Vagina (tissue), 2 donors: ENCODE measurements at regions not wholly inside any gene's neighbourhood (a gene's known extent, or its start where the extent isn't known, plus 50 kb on each side); places are given as distances from the start of the nearest gene placed in this dataset.

Source experiments
- POLR2A ChIP-seq, 2 donors: fragments of 450-650 bp; IDR thresholded peaks; one replicate each; pipeline ENCODE4 v1.6.1; 2017; ENCODE audit warnings: antibody characterized with exemption in 2 of 2, mild to moderate bottlenecking in 2 of 2, moderate library complexity in 2 of 2
- TF ChIP-seq, protein P1 (sequence below), 3 experiments: fragments of 450-650 bp in 2 of 3; fragments of 200-600 bp in 1 of 3; sonication (generic) in 1 of 3; IDR thresholded peaks; one replicate each; pipeline ENCODE4 v1.5.1; 2017 to 2019; ENCODE audit warnings: antibody characterized with exemption in 3 of 3, mild to moderate bottlenecking in 2 of 3, moderate library complexity in 2 of 3

DNA sequence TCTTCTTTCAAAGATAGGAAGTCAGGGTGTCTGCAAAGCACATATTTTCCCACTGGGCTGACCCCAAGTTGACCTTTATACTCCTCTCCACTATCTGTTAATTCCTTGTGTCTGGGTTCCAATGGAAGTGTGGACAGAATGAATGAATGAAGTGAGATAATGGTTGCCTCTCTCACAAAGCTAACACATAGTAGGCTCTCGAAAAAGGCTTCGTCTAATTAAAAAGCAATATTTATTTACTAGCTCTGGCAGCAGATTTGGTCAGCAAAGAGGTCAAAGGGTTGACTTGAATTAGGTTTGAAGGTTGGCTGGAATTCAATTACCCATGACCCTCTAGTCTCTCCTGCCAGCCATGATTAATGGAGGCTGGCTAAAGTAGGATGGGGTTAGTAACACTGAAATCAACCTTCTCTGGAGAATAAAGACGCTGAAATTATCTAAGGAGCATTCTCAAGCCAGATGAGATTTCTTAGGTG is 280.3 kb upstream of the KLF3 start:
- TF ChIP-seq, protein P1, sequence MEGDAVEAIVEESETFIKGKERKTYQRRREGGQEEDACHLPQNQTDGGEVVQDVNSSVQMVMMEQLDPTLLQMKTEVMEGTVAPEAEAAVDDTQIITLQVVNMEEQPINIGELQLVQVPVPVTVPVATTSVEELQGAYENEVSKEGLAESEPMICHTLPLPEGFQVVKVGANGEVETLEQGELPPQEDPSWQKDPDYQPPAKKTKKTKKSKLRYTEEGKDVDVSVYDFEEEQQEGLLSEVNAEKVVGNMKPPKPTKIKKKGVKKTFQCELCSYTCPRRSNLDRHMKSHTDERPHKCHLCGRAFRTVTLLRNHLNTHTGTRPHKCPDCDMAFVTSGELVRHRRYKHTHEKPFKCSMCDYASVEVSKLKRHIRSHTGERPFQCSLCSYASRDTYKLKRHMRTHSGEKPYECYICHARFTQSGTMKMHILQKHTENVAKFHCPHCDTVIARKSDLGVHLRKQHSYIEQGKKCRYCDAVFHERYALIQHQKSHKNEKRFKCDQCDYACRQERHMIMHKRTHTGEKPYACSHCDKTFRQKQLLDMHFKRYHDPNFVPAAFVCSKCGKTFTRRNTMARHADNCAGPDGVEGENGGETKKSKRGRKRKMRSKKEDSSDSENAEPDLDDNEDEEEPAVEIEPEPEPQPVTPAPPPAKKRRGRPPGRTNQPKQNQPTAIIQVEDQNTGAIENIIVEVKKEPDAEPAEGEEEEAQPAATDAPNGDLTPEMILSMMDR (IDR thresholded peaks at IDR 0.05): no peak
- TF ChIP-seq POLR2A (IDR thresholded peaks at IDR 0.05): no peak
